HG02759 (cell line): ENCODE measurements at regions not wholly inside any gene's neighbourhood (a gene's known extent, or its start where the extent isn't known, plus 50 kb on each side); places are given as distances from the start of the nearest gene placed in this dataset.

Source experiments
- ATAC-seq: cut with Tn5 transposase; IDR thresholded peaks from one replicate; pipeline ENCODE4 v1.9.1; 2021; ENCODE audit warnings: mild to moderate bottlenecking, moderate library complexity; ENCODE audit not compliant: unreplicated experiment

DNA sequence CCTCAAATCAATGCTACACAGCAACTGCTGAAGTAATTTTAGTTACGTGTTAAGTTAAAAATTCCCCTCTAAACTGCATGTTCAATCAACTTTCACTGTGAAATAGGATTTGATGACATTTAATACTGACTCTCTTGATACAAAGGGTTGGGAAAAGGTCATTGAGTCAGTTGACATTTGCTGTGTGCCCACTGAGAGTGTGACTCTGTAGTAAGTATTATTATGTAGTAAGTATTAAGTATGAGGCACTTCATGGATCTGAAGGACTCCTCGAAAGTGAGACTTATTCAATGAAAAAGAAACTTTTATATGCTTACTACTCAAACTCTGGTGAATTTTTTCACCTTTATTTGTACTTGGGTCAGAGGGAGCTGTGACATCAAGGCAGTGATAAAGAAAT is 83.1 kb upstream of the S1PR1 start:
- ATAC-seq: no peak

DNA sequence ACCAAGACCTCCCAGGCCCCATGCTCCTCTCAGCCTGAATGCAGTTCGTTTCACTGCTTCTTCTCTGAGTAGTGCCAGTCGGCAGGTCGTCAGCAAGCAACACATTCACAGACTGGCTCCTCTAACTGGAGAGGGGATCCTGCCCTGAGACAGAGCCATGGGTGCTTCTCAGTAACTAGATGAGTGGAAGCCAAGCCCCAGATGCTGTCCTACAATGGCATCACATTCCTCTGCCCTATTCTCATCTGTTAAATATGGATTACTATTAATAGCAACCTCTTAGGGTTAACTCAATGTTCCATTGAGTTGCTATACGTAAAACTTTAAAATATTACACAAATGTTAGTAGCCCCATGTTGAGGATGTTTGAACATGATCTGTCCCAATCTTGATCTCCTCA is 84.2 kb upstream of the S1PR1 start:
- no peak for ATAC-seq

DNA sequence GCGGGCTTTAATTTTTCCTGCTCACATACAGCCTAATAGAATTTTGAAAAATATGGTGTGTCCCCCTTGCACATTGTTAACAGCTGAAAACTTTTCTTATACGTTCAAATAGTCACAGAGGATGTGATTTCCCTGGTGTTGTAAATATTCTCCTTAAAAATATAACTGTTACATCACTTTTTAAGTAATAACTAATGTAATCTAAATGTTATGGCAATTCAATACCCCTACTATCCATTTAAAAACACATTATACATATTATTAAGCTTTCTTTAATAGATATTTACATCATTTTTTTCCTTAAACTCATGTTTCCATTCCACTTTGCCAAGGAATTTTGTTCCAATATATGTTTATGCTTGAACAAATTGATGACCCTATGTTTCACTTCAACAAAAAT is 85.5 kb upstream of the S1PR1 start:
- ATAC-seq: no peak

DNA sequence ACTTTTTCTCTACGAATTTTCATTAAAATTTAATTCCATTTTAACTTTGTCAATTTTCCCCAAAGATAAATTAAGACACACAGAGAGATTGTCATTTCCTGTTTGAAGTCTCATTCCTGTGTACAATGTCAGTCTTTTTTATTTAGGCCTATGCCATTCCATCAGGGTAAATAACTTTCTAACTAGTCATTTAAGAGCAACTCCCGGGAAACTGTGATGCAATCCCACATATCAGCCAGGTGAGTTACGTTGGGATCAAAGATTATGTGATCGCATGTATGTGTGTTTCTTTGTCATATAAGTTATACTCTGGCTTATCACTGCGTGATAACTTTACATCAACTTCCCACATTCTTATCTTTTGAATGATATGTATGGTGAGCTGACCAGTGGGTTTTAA is 86.1 kb upstream of the S1PR1 start:
- ATAC-seq: no peak

DNA sequence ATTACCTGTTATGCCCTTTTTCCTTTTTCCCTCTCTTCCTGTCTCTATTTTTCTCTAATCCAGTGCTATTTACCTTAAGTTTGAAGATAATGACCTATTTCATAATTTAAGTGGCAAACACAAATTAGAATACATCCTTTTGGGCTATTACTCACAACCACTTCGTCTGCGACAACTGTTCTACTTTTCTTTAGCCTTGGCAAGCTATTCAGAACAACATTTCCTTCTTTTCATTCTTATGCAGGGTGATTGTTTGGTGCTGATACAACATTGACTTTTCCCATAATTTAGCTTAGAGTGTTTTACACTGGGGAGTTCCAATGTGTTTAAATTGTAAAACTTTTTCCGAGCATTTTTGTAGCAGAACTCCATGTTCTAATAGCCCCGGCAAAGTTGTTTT is 86.6 kb upstream of the S1PR1 start:
- ATAC-seq: no peak

DNA sequence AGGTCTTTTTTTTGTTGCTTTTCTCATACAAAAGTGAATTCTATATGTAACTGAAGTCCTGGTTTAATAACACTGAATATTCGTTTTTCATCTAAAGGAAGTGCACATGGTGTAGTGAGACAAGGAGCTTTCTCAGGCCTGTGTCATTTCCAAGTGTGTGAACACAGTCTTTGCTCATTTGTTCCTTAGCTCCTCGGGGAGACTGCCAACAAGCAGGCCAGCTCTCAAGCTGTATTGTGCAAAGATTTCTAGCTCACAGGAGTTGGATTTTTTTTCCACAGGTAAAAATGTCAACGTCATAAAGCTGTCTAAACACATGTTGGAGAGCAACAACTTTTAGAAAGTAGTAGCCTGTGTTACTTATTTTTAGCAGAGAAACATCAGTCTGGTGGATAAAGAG is 87.8 kb upstream of the S1PR1 start:
- ATAC-seq: no peak

DNA sequence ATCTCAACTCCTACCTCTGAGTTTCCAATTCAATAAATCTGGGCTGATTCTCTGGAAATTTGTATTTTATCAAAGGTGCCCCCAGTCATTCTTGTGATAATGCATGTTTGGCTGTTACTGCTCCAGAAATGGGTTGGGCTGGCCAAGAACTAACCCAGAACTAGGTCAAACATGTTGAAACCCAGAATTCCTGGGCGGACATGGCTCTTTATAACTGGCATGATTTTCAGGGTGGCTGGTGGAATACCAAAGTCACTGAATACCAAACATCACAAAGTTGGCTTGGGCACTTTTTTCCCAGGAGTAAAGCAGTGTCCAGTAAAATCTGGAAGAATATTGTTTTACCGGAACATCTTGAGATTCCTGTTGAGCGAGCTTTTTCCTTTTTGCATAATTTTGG is 89.4 kb upstream of the S1PR1 start:
- ATAC-seq: no peak

DNA sequence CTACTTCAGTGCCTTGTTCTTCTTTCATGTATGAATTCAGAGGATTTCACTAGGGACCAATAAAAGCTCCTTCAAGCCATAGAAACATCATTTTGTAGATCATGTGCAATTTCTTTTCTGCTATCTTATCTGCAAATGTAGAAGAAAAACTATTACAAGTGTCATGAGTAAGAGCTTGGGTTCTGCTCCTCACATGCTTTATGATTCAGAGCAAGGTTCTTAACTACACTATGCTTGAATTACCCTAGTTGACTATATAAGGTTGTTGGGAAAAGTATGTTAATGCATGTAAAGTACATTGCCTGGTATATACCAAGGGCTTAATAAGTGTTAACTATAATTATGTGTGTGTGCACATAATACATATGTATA is 91.4 kb upstream of the S1PR1 start:
- peak; percentile 17 for ATAC-seq

DNA sequence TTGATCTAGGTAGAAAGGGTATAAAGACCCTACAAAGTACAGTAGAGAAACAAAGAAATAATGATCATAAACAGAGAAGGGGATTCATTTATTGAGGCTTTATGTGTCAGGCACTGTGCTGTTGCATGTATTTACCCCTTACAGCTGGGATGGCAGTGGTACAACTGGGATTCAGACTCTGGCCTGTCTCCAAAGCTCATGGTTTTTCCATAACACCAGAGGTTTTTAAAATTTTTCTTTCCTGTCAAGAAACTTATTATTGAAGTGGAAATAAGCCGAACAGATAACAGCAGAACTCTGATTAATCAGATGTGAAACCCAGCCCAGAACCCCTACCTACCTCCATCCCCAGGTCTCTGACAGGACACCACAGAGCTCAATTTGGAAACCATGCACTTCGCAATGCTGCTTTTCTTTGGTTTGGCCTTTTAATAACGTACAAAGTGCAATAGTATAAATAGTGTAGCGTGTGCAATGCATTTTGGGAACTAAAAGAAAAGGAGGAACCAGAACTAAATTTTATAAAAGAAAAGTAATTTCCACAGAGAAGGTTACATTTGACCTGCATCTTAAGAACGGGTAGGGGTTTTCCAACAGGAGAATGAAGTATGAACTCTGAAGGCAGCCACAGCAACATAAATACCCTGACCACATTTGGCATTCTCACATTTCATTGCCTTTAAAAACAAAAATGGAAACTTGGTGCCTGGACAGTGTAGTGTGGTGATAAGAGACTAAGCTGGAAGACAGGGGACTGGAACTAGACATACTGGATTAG is 92.0 kb upstream of the S1PR1 start:
- ATAC-seq: peak; percentile 49

DNA sequence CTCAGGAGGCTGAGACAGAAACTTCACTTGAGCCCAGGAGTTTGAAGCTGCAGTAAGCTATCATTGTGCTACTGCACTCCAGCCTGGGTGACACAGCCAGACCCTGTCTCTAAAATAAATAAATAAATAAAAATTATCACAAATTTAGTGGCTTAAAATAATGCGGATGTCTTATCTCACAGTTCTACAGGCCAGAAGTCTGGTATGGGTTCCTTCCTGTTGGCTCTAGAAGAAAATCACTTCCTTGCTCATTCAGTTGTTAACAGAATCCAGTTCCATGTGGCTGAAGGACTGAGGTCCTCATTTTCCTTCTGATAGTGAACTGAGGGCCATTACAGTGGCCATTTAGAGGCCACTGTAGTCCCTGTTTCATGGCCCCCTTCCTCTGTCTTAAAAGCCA is 94.6 kb upstream of the S1PR1 start:
- ATAC-seq: no peak

DNA sequence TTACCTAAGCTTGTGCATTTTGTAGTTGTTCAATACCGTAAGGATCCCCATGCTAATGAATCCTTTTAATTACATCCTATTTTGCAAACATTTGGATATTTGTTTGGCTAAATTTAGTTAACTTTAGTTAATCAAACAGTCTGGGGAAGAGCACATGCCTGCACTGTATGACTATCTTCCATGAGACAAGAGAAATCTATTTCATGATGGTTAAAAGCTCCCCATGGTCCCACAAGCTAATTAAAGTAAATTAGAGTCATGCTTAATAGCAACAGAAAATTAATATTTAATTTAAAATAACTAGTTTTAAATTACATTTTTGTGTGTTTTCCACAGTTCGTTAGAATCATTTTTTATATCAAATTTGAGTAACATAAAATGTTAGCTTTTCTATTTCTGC is 95.4 kb upstream of the S1PR1 start:
- no peak for ATAC-seq

DNA sequence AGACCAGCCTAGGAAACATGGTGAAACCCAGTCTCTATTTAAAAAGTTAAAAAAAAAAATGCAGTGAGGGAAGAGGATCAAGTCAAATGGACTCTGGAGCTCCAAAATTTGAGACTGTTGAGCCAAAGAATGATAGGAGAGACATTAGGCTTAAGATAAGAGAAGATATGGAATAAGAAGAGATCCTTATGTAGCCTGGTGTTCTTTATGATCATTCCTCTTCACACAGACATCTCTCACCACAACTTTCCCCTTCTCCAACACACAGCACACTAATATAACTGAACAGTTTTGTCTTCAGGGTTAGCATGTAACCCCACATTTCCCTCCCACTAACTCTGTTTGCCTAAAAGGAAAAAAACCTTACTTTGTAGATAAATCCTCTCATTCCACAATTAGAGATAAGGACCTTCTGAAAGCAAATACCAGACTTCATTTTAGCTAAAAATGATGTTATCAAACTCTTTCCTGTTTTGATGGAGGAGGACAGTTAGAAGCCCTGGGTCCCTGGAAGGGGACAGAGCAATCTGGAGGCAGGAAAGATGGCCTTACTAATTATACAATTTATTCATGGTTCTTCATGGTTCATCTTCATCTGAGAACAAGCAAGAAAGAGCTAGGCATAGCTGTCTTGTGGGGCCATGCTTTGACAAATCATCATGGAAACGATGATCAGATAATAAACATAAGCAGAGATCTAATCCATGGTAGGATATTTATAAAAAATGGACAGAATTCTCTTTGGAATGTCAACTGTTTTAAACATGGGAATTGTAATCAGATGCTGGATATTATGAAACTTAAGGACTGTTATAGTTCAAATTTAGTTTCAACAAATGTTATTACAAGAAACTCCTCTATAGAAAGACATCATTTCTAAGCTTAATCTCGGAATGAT is 96.7 kb upstream of the S1PR1 start:
- no peak for ATAC-seq

DNA sequence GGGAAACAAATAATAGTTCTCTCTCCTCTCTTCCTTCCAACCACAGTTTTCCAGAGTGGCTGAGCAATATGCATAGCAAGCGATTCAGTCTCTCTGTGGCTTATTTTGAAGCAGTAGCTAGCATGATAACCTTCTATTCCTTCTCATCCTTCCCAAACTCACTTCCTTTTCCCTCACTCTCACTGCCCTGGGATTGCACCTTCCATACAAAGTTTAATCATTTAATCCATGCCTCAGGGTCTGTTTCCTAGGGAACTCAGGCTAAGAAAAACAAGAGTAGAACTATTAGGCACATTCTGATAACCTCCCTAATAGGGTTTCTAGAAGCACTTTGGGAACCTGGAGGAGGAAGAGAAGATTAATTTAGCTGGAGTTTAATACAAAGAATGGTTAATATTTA is 97.7 kb upstream of the S1PR1 start:
- no peak for ATAC-seq

DNA sequence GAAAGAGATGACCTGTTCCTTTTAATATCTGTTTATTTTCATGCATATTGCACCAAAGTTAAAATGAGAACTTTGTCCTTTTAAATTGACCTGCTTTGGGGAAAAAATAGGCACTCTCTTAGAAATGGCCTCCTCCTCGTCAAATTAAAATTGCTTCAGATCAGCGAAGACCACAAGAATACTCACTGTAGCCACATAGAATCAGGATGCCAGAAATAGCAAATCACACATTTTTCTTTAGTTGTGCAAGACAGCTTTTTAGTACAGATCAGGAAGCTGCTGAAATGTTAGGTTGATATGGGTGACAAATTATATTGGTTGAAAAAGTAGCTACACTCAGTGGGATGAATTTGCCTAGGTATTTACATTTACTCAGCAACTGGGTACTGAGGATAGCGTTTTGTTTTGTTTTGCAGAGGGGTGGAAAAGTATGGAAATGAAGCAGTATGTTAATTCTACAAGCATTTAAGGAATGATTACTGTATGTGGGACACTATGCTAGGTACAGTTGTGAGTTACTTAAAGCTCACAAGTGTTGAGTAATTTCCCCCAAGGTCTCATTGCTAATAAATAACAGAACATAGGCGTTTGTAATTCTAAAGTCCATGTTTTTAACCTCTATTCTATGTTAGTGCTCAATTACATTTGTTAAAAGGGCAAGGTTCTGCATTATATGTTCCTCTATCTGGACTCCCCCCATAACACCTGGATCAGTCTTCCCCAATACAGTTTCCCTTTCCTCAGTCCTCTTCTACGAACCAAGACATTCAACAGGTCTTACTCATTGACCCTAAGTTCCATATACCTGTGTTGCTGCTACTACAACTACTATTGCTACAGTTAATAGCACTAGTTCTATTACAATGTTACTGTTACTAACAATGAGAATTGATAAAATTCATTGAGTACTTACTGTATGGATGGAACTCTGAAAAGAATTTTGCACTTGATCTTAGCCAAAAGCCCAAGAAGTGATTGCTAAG is 99.4 kb upstream of the S1PR1 start:
- ATAC-seq: peak; percentile 43

DNA sequence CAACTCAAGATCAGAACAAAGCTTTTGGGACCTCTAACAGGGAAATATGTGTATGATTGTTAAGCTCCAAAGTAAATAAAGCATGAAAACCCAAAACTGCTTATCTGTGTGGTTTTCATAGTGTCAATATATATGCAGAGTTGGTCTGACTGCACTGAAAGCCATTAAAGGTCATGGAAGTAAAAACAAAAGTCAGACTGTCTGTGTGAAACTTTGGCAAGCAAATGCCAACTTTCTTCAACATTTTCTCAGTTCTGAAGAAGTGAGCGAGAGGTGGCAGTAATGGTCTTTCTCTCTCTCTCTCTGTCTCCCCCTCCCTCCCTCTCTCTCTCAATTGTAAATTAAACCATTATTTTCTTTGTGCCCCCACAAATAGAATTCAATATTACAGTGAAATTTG is 100.1 kb upstream of the S1PR1 start:
- peak; percentile 69 for ATAC-seq

DNA sequence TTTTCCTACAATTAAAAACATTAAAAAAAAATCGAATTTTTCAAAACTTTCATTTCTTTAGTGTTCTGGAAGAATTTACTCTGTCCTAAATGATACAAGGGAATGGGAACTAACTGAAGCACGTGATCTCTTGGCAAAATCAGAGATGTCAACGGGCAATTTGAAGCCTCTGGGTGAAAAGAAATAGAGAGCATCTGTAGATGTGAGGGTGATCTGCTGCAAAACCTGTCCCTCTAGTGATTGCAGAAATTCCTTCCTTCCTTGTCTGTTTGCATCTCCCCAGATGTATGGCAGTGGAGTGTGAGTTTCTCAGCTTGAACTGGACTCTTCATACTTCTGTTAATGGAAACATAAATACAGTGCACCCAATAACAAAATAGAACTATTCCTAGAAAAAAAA is 100.5 kb upstream of the S1PR1 start:
- ATAC-seq: no peak

DNA sequence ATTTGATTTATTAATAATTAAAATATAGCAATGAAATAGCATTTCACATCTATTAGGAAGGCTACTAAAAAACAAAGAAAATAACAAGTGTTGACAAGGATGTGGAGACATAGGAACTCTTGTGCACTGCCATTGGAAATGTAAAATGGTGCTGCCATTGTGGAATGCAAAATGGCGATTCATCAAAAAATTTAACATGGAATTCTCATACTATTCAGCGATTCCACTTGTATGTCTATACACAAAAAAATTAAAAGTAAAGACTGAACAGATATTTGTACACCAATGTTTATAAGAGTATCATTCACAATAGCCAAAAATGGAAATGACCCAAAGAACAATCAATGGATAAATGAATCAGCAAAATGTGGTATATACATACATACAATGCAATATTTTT is 101.3 kb upstream of the S1PR1 start:
- ATAC-seq: no peak

DNA sequence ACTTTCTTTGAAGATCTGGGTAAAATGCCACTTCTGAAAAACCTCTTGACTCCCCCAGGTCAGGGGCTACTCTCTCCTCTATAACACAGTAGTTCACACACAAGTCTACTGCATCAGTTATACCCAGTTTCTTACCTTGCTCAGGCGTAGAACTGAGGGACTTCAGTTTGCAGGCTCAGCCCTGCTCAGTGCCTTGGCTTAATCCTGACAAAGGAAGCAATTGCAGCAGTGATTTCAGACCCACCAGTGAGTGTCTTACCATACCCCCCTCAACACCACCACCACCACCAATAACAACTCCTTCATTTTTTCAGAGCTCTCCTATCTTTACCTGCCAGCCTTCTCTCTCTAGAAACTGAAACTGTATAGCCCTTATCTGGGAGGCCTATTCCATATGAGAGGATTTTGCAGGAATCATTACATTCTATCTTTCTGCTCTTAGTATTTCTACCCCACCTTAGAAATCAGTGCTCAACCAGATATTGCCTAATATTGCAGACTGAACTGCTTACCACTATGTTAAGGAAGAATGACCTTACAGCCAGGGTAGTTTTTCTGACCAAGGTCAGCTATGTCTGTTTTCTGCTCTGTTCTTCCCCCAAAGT is 105.5 kb upstream of the S1PR1 start:
- ATAC-seq: no peak

DNA sequence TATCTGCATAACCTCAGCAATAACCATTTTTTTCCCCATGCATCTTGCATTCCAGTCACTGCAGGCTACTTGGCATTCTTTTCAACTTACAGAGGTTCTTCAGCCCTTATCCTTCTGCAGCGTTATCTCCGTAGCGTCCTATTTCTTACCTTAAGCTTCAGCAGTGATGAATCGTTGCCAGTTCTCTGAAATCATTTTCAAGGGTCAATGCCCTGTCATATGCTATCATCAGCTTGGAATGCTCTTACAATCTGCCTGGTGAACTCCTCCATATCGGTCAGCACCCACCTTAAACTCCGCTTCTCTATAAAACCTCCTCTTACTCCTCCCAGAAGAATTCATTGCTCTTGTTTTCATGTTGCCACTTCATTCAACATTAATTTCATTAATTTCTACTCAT is 105.1 kb upstream of the DPH5 start:
- ATAC-seq: no peak

DNA sequence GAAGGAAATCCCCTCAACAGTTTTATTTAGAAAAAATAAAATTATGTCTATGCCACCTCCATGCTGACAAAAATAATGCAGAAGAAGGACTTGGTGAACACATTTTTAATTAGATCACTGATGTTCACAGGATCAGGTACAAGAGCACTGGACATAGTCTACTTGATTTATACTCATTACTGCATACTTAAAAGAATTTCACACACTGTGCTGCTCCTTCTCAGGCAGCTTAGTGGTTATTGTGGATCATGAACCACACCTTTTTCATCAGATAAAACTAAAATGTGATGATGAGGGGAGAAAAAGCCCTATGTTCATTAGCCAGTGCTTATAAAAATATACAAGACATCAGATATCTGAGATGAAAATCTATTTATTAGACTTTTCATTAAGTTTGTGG is 103.3 kb upstream of the DPH5 start:
- no peak for ATAC-seq

DNA sequence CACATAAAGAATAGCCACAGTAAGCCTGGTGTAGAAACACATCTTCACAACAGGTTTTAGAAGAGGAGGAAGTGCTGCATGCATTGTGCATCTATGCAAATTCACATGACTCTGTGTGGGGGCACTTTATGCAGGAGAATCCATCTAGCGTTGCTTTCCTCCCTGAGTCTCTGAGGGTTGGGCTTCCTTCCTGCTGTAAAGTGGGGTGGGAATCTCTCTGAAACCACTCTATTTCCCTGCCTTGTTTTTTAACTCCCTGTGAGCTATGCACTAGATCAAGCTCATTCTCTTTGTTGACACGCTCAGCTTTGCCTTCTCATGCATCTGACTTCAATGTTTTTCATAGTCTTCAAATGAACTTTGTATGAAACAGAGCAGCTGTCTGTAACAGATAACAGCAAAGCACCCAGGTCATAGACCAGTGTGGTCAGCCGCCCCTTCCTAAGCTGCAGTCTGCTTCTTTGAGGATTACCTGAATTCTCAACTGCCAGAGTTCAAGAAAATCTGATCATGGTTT is 102.7 kb upstream of the DPH5 start:
- peak; percentile 93 for ATAC-seq
